ENCODE measurements at regions not wholly inside any gene's neighbourhood (a gene's known extent, or its start where the extent isn't known, plus 50 kb on each side); places are given as distances from the start of the nearest gene placed in this dataset.
"Not testable (repeated sequence)": the region's sequence is repeated elsewhere in the genome, so short reads cannot be mapped to it uniquely, and the experiment has no call there.

DNA sequence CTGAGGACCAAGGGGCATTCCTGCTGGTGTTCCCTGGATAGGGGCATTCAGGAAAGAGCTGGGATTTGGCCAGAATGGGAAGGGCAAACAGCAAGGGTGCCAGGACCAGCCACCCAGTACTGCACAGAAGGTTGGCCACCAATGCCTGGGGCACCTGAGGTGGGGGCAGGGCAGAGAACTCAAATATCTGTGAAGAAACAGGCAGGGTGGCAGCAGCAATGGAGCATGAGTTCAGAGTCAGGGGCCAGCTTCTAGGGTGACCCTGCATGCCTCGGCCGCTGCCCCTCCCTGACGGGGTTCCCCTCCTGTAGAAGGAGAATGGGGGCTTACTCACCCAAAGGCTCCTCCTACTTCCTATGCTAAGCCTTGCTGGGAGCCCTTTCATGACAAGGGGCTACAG, 79.3 kb upstream of the SHANK2 start:
- DNase-seq = no peak

DNA sequence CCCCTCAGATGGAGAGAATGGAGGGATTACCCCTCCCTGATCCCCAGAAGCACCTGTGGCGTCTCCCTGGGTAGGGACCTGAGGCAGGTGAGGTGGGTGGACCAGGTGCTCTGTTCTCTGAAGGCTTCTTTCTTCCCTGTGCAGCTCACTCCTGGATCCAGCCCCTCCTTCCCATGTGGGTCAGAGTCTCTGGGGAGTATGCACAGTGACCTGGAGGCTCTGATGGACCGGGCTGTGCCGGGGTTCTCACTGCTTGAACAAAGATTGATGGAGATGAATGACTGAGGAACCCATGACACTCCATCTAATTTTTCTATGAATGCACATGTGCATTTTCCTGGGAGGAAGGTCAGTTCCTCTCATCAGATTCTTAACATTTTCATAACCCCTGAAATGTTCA, 78.6 kb upstream of the SHANK2 start:
- DNase-seq = no peak

DNA sequence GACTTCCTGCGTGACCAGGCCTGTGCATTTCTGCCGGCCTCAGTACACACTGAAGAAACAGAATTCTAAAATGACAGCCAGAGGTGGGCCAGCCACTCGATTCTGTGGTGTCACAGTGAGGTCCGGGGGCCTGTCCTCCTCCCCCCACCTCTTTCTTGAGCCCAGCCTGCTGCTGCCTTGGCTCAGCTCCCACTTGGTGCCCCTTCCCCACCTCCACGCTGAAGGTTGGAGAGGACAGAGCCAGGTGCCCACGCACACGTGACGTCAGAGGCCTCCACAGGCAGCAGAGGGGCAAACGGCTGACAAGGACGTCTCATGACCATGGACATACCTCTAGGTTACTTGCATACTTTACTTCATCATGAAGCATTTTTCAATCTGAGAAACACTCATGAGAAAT, 78.0 kb upstream of the SHANK2 start:
- DNase-seq = no peak

DNA sequence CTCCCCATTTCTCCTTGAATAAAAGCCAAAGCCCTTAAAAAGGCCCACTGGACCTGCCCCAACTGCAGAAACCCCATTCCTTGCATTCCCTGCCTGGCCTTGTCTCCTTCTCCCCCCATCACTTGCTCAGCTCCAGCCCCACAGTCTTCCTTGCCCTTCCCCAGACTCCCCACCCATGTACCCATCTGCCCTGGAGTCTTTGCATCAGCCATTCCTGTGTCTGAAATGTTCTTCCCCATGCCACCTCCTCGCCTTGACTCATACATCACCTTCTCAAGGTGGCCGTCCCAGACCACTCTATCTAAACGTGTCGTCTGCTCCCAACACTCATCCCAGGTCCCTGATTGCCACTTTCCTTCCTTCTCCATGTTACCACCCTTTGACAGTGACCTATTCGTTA, 77.4 kb upstream of the SHANK2 start:
- no peak for DNase-seq

DNA sequence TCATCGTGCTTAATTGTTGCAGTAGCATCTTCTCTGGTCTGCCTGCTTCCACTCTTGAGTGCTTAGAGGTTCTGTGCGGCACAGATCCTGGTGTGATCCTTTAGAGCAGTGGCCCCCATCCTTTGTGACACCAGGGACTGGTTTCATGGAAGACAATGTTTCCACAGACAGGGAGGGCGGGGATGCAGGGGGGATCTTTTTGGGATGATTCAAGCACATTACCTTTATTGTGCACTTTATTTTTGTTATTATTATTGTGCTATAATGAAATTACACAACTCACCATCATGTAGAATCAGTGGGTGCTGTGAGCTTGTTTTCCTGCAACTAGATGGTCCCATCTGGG, 76.8 kb upstream of the SHANK2 start:
- DNase-seq = no peak

DNA sequence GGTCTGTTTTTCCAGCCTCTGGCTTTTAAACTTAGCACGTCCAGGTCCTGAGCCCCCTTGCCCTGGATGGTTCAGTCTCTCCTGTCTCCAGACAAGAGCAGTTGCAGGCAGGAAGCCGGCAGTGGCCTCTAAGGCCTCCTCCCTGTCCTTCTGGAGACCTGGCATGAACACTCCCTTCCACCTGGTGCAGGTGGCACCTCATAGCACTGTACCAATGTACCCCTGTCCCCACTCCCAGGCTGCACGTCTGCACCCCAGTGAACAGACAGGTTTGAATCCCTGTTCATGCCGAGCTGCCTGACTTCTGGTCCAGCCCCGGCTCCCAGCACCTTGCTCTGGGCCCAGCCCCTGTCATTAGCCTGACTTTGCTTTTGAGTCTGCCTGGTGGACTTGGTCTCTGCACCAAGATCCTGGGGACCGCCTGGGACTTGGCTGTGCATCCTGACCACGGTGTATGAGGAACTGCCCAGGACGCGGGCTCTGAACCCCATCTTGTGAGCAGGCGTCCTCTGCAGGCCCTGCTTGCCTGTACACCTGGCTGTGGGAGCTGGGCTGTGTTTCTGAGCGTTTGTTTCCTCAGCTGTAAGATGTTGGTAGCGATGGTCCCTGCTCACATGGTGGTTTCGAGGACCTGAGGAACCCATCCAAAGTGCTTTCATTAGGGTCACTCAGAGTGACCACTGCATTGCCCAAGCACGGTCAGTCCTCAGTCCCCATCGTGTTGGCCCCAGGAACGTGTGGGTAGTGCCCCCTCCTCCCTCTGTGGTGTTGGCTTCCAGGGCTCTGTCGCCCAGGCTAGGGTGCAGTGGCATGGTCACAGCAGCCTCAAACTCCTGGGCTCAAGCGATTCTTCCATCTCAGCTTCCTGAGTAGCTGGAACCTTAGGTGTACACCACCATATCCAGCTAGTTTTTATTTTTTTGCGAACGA, 75.0 kb upstream of the SHANK2 start:
- no peak for DNase-seq

DNA sequence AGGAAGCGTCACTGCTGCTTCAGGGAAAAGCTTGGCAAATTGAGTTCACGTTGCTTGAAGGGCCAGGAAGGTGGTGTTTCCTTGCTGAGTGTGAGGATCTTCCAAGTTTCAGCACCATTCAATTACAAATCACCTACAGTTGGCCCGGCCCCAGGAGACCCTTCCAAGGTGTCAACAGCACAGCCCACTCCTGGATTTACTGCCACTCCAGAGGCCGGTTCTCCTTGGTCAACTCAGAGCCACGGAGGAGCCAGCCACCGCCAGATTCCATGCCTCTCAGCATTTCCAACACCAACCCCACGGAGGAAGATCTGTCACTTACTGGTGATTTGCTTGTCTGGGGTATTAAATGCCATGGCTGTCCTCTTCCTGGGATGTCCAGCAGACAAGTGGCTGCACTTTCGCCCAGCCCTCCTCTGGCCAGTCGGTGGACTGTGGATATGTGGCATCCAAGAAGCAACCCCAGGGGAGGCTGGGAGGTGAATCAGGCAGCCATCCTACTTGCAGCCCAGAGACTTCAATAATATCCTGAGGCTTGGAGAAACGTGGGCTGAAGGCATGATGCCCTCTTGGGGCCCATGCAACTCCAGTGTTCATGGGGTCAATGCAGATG, 74.1 kb upstream of the SHANK2 start:
- DNase-seq = no peak

DNA sequence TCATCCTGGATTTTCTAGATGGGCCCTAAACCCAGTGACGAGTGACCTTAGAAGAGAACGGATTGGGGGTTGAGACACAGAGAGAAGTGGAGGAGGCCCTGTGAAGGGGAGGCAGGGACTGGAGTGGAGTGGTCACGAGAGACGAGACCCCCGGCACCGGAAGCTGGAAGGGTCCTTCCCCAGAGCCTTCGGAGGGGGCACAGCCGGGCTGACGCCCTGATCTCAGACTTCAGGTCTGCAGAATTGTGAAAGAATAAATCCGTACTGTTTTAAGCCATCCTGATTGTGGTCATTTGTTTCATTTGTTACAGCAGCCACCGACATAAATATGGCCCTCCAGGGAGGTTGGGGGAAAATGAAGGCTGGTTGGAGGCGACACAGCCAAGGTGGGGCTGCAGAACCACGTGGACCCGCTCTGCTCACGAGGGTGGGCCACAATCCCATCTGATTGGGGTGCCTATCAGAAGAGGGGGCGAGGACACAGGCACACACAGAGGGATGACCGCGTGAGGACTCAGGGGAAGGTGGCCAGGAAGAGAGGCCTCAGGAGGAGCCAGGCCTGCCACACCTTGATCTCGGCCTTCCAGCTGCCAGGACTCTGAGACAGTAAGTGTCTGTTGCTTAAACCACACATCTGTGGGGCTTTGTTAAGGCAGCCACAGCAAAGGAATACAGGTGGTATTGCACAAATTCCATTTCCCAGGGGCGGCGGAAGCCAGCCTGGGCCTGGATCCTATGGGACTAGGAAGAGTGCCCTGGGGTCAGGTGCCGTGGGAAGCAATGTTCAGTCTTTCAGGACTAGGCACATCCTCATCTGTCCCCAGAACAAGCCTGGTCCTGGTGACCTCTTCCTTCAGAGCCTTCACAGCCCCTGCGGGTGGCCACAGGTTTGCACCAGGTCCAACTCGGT, 73.3 kb upstream of the SHANK2 start:
- DNase-seq = no peak

DNA sequence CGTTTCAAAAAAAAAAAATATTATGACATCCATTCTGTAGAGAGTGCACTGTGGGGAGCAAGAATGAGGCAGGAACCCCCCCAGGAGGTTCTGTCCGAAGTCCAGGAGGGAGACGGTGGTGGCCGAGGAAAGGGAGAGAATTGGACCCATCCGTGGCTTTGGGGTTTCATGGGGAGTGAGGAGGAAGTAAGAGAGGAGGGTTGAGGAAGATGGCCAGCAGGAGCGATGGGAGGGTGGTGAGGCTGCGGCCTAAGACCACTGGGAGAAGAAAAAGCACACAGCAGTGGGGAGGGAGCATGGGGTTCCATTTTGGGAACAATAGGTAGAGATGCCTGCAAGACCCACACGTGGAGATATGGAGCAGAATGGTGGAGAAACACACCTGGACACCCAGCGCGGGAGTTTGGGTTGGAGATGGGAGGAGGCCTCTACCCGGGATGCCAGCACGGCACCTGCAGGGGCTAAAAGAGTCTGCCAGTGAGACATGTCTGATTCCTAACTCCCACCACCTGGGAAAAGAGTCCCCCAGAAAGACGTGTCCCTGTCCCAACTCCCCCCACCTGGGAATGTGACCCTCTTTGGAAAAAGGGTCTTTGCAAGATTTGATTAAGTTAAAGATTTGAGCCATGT, 72.5 kb upstream of the SHANK2 start:
- DNase-seq = no peak

DNA sequence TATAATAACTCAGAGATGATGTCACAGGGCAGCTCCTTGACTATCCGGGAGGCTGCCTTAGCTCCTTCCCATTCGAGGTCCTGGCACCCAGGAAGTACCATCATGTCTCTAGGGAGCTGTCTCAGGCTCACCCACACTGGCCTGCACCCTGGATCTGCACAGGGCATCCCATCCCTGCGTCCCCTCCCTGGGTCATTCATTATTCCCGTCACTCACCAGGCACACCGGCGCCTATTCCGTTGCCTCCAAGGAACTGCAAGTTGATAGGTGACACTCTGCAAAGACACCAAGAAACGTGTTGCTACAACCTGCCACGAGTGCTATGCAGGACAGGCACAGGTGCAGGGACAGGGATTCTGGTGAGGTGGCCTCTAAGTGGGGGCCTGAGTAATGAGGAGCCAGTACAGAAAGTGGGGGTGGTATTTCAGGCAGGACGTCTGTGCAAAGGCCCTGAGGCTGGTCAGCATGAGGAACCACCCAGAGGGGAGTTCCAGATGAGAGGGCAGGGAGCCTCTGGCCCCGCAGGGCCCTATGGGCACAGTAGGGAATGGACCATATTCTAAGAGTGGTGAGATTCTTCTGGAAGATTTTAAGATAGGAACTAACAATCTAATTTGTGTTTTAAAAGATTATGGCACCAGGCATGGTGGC, 71.6 kb upstream of the SHANK2 start:
- DNase-seq = no peak

DNA sequence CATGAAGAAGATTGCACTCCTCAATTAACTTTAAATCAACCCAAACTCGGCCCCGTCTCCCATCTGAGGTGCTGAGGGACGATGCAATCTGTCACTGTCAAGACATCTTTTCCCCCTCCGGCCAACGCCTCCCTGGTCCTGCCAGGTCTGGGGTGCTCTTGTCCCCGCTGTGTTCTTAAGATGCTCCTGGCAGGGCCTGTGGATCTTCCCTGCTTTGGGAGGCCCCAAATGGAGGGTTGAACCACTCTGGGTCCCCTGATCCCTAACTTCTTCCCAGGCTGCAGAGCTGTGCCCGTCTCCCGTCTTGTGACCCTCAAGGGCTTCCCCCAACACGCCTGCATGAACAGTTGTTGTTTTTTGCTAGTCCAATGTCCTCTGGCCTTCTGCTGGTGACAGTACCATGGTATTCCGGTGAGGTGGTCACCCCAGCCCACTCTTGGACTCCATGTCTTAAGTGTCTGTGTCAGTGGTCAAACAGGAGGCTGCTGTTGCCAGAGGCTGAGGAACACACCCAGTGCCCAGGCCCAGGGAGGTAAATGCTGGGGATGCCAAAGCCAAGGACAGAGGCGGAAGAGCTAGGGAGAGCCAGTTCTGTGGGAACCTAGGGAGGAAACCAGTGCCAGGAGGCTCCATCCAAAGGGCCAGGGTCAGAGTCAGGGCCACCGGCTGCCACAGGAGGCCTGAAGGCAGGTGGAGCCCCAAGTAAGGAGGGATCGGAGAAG, 70.6 kb upstream of the SHANK2 start:
- no peak for DNase-seq

DNA sequence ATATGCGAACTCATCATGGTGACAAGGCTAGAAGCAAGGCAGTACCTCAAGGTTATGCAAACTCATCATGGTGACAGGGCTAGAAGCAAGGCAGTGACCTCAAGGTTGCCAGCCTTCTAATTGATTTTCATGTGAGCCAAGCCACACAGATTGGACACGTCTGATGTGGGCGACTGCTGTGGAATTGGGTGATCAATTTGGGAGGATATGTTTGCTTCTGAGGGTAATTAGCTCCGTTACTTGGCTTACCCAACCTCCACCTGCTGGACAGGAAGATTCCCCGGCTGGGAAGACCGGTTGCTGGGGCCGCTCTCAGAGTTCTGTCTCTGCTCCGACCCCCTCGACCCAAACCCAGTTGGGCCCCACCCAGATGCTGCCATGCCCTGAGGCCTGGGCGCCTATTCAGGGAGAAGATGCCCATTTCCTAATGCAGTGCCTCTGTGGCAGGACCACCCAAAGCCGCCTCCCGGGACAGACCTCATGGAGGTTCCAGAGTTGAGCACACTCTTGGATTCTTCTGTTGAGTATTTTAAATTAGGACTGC, 69.9 kb upstream of the SHANK2 start:
- no peak for DNase-seq

DNA sequence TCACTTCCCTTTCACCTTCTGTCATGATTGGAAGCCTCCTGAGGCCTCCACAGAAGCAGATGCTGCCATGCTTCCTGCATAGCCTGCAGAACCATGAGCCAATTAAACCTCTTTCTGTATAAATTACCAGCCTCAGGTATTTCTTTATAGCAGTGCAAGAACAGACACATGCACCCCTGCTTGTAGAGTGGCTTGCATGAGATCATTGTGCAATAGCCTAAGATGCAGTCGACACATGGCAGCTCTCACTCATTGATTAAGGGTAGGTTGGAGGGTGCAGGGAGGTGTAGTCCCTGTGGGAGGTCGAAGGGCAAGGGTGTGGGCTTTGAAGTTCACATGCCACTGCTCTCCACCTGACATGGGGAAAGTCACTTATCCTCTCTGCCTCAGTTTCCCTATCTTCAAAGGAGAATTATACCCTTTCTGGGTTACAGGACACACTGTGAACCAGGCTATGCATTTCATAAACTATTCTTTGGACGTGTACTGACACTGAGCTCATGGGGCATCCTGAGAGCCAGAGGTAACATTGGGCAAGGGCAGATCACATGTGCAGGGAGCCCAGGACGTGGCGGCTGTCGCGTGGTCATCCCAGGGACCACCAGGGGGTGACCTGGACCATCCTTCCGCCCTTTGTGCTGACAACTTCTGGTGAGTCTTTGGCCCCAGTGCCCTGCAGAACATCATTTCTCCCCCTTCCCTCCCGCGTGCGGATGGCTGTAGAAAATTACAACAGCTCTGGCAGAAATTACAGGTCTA, 69.2 kb upstream of the SHANK2 start:
- DNase-seq = no peak

DNA sequence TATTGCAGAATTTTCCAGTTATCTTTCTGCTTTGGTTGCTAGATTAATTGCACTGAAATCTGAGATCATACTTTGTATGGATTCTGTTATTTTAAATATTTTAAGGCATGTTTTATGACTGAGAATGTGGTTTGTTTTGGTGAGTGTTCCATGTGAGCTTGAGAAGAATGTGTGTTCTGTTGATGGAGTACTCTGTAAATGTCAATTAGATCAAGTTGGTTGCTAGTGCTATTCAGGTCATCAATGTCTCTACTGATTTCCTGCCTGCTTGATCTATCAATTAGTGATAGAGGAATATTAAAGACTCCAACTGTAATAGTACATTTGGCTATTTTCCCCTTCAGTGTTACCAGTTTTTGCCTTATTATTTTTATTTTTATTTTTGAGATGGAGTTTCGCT, 64.3 kb upstream of the SHANK2 start:
- no peak for DNase-seq

DNA sequence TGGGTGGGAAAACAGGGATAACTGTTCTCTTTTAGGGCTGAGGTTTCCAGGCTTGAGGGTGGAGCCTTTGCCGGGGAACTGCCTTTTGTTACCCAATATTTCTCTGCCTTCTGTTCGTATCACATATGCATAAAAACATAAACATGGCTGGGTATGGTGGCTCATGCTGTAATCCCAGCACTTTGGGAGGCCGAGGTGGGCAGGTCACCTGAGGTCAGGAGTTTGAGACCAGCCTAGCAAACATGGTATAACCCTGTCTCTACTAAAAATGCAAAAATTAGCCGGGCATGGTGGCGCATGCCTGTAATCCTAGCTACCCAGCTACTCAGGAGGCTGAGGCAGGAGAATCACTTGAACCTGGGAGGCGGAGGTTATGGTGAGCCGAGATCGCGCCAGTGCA, 60.2 kb upstream of the SHANK2 start:
- DNase-seq = not testable (repeated sequence)

DNA sequence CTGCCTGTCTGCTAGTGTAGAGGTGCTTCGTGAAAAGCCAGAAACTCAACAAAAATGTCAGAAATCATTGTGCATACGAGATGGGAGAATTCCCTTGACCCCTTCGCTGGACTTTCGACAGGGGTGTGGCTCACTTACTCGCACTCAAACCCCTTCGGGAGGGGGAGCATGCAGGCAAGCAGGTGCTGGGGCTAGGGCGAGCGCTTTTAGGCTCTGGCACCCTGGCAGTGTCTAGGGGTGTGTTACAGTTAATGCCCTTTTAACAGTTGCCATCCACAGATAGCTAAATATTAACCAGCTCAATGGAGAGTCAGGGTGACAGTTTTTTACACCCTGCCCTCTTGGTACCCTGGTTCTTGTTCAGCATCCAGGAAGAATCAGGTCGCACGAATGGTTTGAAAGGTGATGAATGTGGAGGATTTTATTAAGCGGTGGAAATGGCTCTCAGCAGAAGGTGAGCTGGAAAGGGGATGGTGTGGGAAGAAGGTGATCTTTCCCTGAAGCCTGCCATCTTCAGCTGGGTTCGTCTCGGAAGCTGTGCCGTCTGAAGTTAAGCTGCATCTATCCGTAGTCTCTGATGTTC, 59.6 kb upstream of the SHANK2 start:
- DNase-seq = no peak

DNA sequence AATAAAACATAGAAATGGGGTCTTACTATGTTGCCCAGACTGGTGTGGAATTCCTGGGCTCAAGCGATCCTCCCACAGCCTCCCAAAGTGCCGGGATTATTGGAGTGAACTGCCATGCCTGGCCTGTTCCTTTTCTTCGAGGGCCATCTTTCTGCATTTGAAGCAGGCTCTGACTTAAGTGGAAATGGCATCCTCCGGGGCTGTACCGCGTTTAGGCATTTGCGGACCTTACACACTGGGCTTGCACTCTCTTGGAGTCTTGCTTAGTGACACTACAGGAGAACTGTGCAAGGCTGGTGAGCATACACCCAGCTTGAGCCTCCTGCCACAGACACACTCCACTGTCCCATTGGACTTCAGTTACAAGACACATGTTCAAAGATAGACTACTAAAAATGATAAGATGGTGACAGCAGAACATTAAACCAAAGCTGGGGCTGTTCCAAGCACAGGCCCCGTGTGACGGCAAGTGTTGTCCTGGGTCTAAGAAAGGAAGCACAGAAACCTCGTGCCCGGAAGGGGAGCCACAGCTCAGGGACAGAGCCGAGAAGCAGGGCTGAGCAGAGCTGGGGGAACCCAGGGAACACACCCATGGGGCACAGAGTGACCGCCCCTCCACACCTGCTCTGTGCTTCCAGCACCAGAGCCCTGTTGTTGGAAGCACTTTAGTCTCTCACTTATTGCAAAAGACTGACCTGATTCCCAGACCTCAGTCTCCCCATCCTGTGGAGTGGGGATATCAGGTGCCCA, 59.0 kb upstream of the SHANK2 start:
- no peak for DNase-seq

DNA sequence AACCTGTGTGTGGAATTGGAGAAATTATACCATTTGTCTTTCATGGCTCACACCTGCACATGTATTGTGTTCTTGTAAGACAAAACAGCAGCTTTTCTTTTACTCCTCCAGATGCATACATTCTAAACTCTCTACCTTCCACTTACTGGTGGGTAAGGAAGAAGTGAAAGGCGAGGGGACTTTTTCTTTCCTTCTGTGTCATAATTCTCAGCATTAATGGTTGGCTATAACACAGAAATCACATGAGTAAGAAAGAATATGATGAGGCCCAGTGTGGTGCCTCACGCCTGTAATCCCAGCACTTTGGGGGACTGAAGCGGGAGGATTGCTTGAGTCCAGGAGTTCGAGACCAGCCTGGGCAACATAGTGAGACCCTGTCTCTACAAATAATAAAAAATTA, 57.8 kb upstream of the SHANK2 start:
- no peak for DNase-seq

DNA sequence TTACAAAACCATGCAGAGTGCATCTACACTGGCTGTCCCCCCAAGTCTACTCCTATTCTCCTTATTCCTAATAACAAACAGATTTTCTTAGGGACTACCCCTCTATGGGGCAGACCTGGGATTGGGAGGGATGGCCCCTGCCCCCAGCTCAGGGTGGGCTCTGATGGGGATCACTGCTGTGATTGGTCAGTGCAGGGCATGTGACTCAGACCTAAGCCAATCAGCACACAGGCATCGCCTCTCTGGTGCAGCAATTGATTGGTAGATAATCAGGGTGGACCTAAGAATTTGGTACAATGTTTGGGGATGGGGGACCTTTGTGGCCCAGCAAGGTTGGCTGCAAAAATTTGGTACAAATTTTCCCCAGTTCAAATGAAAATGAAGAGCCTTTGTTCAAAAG, 57.2 kb upstream of the SHANK2 start:
- no peak for DNase-seq

DNA sequence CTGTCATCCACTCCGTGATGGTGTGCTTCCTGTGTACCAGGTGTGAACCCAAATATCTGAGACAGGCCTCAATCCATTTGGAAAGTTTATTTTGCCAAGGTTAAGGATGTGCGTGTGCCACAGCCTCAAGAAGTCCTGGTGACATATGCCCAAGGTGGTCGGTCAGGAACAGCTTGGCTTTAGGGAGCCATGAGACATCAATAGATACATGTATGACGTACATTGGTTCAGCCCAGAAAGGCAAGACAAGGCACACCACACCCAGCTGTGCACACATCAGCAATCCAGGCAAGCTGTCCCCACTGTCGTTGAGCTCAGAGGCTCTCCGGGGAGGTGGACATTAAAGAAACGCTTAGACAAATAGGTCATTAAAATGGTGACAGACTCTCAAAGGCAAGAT, 56.8 kb upstream of the SHANK2 start:
- no peak for DNase-seq

All from NCI-H1105 treated with DMSO at 0.1 percent for 48 hours (cell line).